Motor neuron (in vitro differentiated cells): ENCODE measurements at regions not wholly inside any gene's neighbourhood (a gene's known extent, or its start where the extent isn't known, plus 50 kb on each side); places are given as distances from the start of the nearest gene placed in this dataset.
"Not testable (repeated sequence)": the region's sequence is repeated elsewhere in the genome, so short reads cannot be mapped to it uniquely, and the experiment has no call there.

Experiments
- ATAC-seq, 8 experiments: fragments of 200-7000 bp; cut with Tn5 transposase; replicated peaks in 6 of 8; 2 replicates each; pipeline ENCODE4 v1.8.0; 2021; ENCODE audit warnings: mild to moderate bottlenecking in 8 of 8, moderate library complexity in 8 of 8
- H3K27ac ChIP-seq, 2 donors: fragments of 250-450 bp; sonication (Bioruptor Pico); 2 replicates each; pipeline ENCODE4 v1.9.0; 2021; ENCODE audit warnings: antibody characterized with exemption in 2 of 2, mild to moderate bottlenecking in 2 of 2, moderate library complexity in 1 of 2
- H3K4me1 ChIP-seq, 2 donors: fragments of 250-450 bp; sonication (Bioruptor Pico); replicated peaks in 1 of 2; 2 replicates each; pipeline ENCODE4 v1.6.1; 2021; ENCODE audit warnings: antibody characterized with exemption in 2 of 2, mild to moderate bottlenecking in 2 of 2, moderate library complexity in 1 of 2
- H3K4me3 ChIP-seq, 5 donors: fragments of 250-450 bp; sonication (Bioruptor Pico); 2 replicates each; pipeline ENCODE4 v1.9.0; 2021; ENCODE audit warnings: antibody characterized with exemption in 5 of 5, mild to moderate bottlenecking in 5 of 5, moderate library complexity in 4 of 5
- WGBS, 10 experiments: fragments of 450-650 bp; shearing (Covaris generic); methylation state at CpG; one replicate each; pipeline ENCODE4 v1.0.0; 2022; 5-methylcytosine and 5-hydroxymethylcytosine counted together
- in situ Hi-C, 9 experiments: fragments of 400-800 bp; cut with MboI; loops; one replicate each; pipeline ENCODE4 v1.15.0; 2021; ENCODE audit warnings: low sequenced_read_pairs in 9 of 9, low pct_unique_long_range_greater_than_20kb in 2 of 9; ENCODE audit not compliant: unreplicated experiment in 9 of 9

- H3K4me1 ChIP-seq, H3K27ac ChIP-seq, H3K4me3 ChIP-seq, in situ Hi-C loops, ATAC-seq: not testable (repeated sequence)
- WGBS, 10 experiments = 67 to 100% (median 100%) methylated on average over 1 of the region's 2 CpGs; no CpG with 5 or more reads in 2 of the 10 experiments
These were observed 605.7 kb downstream of the EBF1 start for GRCh38 chr5:158494044-158494443.

GRCh38 chr5:158492841-158493242 is 606.9 kb downstream of the EBF1 start:
- WGBS, 10 experiments = 0 to 100% (median 58%) methylated on average over 1 to 3 of the region's 3 CpGs; no CpG with 5 or more reads in 1 of the 10 experiments
- H3K27ac ChIP-seq = no peak overlapping the region
- in situ Hi-C loops = no loop called here
- H3K4me1 ChIP-seq = no peaks in the 10 kb centered on the region
- ATAC-seq = peak in 3 of 8 experiments; percentile 48 to 87 (median 62)
- no peak overlapping the region for H3K4me3 ChIP-seq

GRCh38 chr5:158492136-158492535 is 607.6 kb downstream of the EBF1 start:
- ATAC-seq = no peak
- Histone ChIP-seq H3K27ac (no peak overlapping the region), H3K4me3 (no peak overlapping the region), H3K4me1 (peaks cover 0 to 3% of the 10 kb centered on the region in 2 donors)
- in situ Hi-C loops = no loop called here

- WGBS, 10 experiments = 0 to 69% (median 13%) methylated on average over 1 of the region's 1 CpG; no CpG with 5 or more reads in 2 of the 10 experiments
- H3K27ac ChIP-seq = no peak overlapping the region
- H3K4me3 ChIP-seq = no peak overlapping the region
- in situ Hi-C loops = no loop called here
- peaks cover 7 to 12% of the 10 kb centered on the region in 2 donors for H3K4me1 ChIP-seq
- no peak for ATAC-seq
These were observed 612.1 kb downstream of the EBF1 start for GRCh38 chr5:158487664-158488063.

GRCh38 chr5:158487156-158487555 is 612.6 kb downstream of the EBF1 start:
- H3K27ac ChIP-seq = no peak overlapping the region
- WGBS, 10 experiments = 0 to 71% (median 57%) methylated on average over 1 of the region's 1 CpG; no CpG with 5 or more reads in 5 of the 10 experiments
- in situ Hi-C loops = no loop called here
- H3K4me1 ChIP-seq = peaks cover 7 to 12% of the 10 kb centered on the region in 2 donors
- H3K4me3 ChIP-seq = no peak overlapping the region
- ATAC-seq = no peak

- in situ Hi-C loops = no loop called here
- Histone ChIP-seq H3K27ac (no peak overlapping the region), H3K4me1 (peaks cover 7 to 12% of the 10 kb centered on the region in 2 donors), H3K4me3 (no peak overlapping the region)
- no peak for ATAC-seq
- 19 to 90% (median 70%) methylated on average over 1 to 3 of the region's 3 CpGs for WGBS, 10 experiments
These were observed 613.1 kb downstream of the EBF1 start for GRCh38 chr5:158486566-158486965.

- in situ Hi-C loops = no loop called here
- 0 to 92% (median 88%) methylated on average over 2 to 5 of the region's 6 CpGs; no CpG with 5 or more reads in 5 of the 10 experiments for WGBS, 10 experiments
- peak in 4 of 8 experiments; percentile 77 to 91 (median 84) for ATAC-seq
- H3K4me3 ChIP-seq = no peak overlapping the region
- H3K4me1 ChIP-seq = peaks cover 7 to 12% of the 10 kb centered on the region in 2 donors
- H3K27ac ChIP-seq = no peak overlapping the region
These were observed 614.1 kb downstream of the EBF1 start for GRCh38 chr5:158485604-158486081.

GRCh38 chr5:158485047-158485446 is 614.7 kb downstream of the EBF1 start:
- in situ Hi-C loops = no loop called here
- Histone ChIP-seq H3K4me1 (peaks cover 7 to 12% of the 10 kb centered on the region in 2 donors), H3K4me3 (no peak overlapping the region), H3K27ac (no peak overlapping the region)
- 37 to 91% (median 71%) methylated on average over 4 to 8 of the region's 10 CpGs; no CpG with 5 or more reads in 2 of the 10 experiments for WGBS, 10 experiments
- peak in 6 of 8 experiments; percentile 33 to 51 (median 37) for ATAC-seq

GRCh38 chr5:158484150-158484549 is 615.6 kb downstream of the EBF1 start:
- WGBS, 10 experiments = 0 to 50% (median 29%) methylated on average over 1 of the region's 1 CpG; no CpG with 5 or more reads in 4 of the 10 experiments
- ATAC-seq = peak in 3 of 8 experiments; percentile 7 to 50 (median 23)
- in situ Hi-C loops = no loop called here
- Histone ChIP-seq H3K4me1 (peaks cover 7 to 12% of the 10 kb centered on the region in 2 donors), H3K4me3 (no peak overlapping the region), H3K27ac (no peak overlapping the region)

- 30 to 88% (median 81%) methylated on average over 2 to 6 of the region's 6 CpGs; no CpG with 5 or more reads in 1 of the 10 experiments for WGBS, 10 experiments
- H3K27ac ChIP-seq = no peak overlapping the region
- in situ Hi-C loops = no loop called here
These were observed 616.3 kb downstream of the EBF1 start for GRCh38 chr5:158483281-158483860.

GRCh38 chr5:158482125-158482524 is 617.6 kb downstream of the EBF1 start:
- in situ Hi-C loops = no loop called here
- 0 to 100% (median 40%) methylated on average over 1 to 2 of the region's 2 CpGs; no CpG with 5 or more reads in 5 of the 10 experiments for WGBS, 10 experiments
- no peak overlapping the region for H3K27ac ChIP-seq
- no peak overlapping the region for H3K4me3 ChIP-seq
- peak in 3 of 8 experiments; percentile 30 to 69 (median 37) for ATAC-seq
- peaks cover 7 to 9% of the 10 kb centered on the region in 2 donors for H3K4me1 ChIP-seq

More at GRCh38 chr5:158483281-158483860, 616.3 kb downstream of the EBF1 start:
- H3K4me3 ChIP-seq = no peak overlapping the region
- peaks cover 7 to 12% of the 10 kb centered on the region in 2 donors for H3K4me1 ChIP-seq
- ATAC-seq = peak in 1 of 8 experiments; percentile 51

GRCh38 chr5:158478139-158478538 is 619.2 kb upstream of the CLINT1 start:
- 11 to 90% (median 76%) methylated on average over 1 to 6 of the region's 6 CpGs; no CpG with 5 or more reads in 3 of the 10 experiments for WGBS, 10 experiments
- no peak overlapping the region for H3K4me3 ChIP-seq
- no peaks in the 10 kb centered on the region for H3K4me1 ChIP-seq
- in situ Hi-C loops = no loop called here
- ATAC-seq = no peak
- no peak overlapping the region for H3K27ac ChIP-seq

- ATAC-seq = no peak
- no peaks in the 10 kb centered on the region for H3K4me1 ChIP-seq
- 54 to 100% (median 70%) methylated on average over 1 to 3 of the region's 3 CpGs; no CpG with 5 or more reads in 1 of the 10 experiments for WGBS, 10 experiments
- no peak overlapping the region for H3K4me3 ChIP-seq
- no peak overlapping the region for H3K27ac ChIP-seq
- in situ Hi-C loops = no loop called here
These were observed 618.3 kb upstream of the CLINT1 start for GRCh38 chr5:158477214-158477613.
